HepG2 (cell line): ENCODE measurements at regions not wholly inside any gene's neighbourhood (a gene's known extent, or its start where the extent isn't known, plus 50 kb on each side); places are given as distances from the start of the nearest gene placed in this dataset.

ENCODE experiments used
- BCLAF1 ChIP-seq: fragments of 450-650 bp; IDR thresholded peaks from 2 replicates; pipeline ENCODE4 v1.6.1; 2017; ENCODE audit warnings: mild to moderate bottlenecking
- CC2D1A ChIP-seq: sonication (generic); formaldehyde crosslinking; IDR thresholded peaks from 2 replicates; pipeline ENCODE4 v1.8.1; 2023; ENCODE audit warnings: mild to moderate bottlenecking, missing genetic modification reagents
- MAZ ChIP-seq, 2 experiments: sonication (generic) in 1 of 2; formaldehyde crosslinking in 1 of 2; IDR thresholded peaks; 2 replicates each; pipeline versions ENCODE4 v1.5.0 to v1.6.1; 2012 to 2020; ENCODE audit warnings: low read depth in 2 of 2, mild to moderate bottlenecking in 2 of 2, borderline replicate concordance in 1 of 2, improper control_type of control experiment in 1 of 2, low read length in 1 of 2, missing genetic modification reagents in 1 of 2, moderate library complexity in 1 of 2
- MED1 ChIP-seq: sonication (generic); formaldehyde crosslinking; IDR thresholded peaks from 2 replicates; pipeline ENCODE4 v1.4.0; 2020; ENCODE audit warnings: missing genetic modification reagents
- NFIC ChIP-seq: IDR thresholded peaks from 2 replicates; pipeline ENCODE4 v1.6.1; 2012; ENCODE audit warnings: mild to moderate bottlenecking, low read length, inconsistent platforms
- NR2C2 ChIP-seq: sonication (generic); formaldehyde crosslinking; IDR thresholded peaks from 2 replicates; pipeline ENCODE4 v1.4.0; 2020; ENCODE audit warnings: missing genetic modification reagents, mild to moderate bottlenecking, moderate library complexity, borderline replicate concordance
- NR2F6 ChIP-seq, 2 experiments: IDR thresholded peaks; 2 replicates each; pipeline ENCODE4 v1.6.1; 2016; ENCODE audit warnings: antibody characterized with exemption in 1 of 2, mild to moderate bottlenecking in 1 of 2
- SSRP1 ChIP-seq: IDR thresholded peaks from 2 replicates; pipeline ENCODE4 v1.6.1; 2016; ENCODE audit warnings: control low read depth
- ZNF589 ChIP-seq: sonication (generic); formaldehyde crosslinking; conservative IDR thresholded peaks from 2 replicates; pipeline ENCODE4 v1.8.0; 2022; ENCODE audit warnings: mild to moderate bottlenecking, moderate library complexity, missing genetic modification reagents
- TF ChIP-seq, protein P1 (sequence below): IDR thresholded peaks from 2 replicates; pipeline ENCODE4 v1.6.1; 2016; ENCODE audit warnings: low read depth, control low read depth
- TF ChIP-seq, protein P2 (sequence below): sonication (generic); formaldehyde crosslinking; IDR thresholded peaks from 2 replicates; pipeline ENCODE4 v1.8.0; 2022; ENCODE audit warnings: missing genetic modification reagents, mild to moderate bottlenecking, borderline replicate concordance

GRCh38 chr3:147269907-147270306 lies 136.4 kb downstream of the ZIC4 start:
- TF ChIP-seq MAZ (IDR thresholded peaks at IDR 0.05; ENCODE audit: borderline replicate concordance, low read depth, low read length), result no peak
- TF ChIP-seq MAZ (CRISPR knock-in tag; IDR thresholded peaks at IDR 0.05; ENCODE audit: low read depth), result no peak
- no peak for TF ChIP-seq BCLAF1
- TF ChIP-seq, protein P1, sequence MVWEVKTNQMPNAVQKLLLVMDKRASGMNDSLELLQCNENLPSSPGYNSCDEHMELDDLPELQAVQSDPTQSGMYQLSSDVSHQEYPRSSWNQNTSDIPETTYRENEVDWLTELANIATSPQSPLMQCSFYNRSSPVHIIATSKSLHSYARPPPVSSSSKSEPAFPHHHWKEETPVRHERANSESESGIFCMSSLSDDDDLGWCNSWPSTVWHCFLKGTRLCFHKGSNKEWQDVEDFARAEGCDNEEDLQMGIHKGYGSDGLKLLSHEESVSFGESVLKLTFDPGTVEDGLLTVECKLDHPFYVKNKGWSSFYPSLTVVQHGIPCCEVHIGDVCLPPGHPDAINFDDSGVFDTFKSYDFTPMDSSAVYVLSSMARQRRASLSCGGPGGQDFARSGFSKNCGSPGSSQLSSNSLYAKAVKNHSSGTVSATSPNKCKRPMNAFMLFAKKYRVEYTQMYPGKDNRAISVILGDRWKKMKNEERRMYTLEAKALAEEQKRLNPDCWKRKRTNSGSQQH (CRISPR knock-in tag), result no peak
- TF ChIP-seq ZNF589, result no peak
- TF ChIP-seq CC2D1A (CRISPR knock-in tag), result no peak
- no peak for TF ChIP-seq SSRP1
- TF ChIP-seq NR2C2, result no peak
- TF ChIP-seq, protein P2, sequence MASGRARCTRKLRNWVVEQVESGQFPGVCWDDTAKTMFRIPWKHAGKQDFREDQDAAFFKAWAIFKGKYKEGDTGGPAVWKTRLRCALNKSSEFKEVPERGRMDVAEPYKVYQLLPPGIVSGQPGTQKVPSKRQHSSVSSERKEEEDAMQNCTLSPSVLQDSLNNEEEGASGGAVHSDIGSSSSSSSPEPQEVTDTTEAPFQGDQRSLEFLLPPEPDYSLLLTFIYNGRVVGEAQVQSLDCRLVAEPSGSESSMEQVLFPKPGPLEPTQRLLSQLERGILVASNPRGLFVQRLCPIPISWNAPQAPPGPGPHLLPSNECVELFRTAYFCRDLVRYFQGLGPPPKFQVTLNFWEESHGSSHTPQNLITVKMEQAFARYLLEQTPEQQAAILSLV, result no peak
- no peak for TF ChIP-seq NR2F6 (IDR thresholded peaks at IDR 0.05)
- TF ChIP-seq NR2F6 (CRISPR knock-in tag; IDR thresholded peaks at IDR 0.05), result no peak
- no peak for TF ChIP-seq NFIC
- no peak for TF ChIP-seq MED1 (CRISPR knock-in tag)
